Activated CD4-positive, alpha-beta T cell treated with anti-CD3 and anti-CD28 coated beads for 4 hours (primary cell): ENCODE measurements at regions not wholly inside any gene's neighbourhood (a gene's known extent, or its start where the extent isn't known, plus 50 kb on each side); places are given as distances from the start of the nearest gene placed in this dataset.

Experiments
- DNase-seq, 2 donors: peaks; one replicate each; pipeline ENCODE4 v3.0.0-alpha.2; 2020

- DNase-seq: no peak
Measured at GRCh38 chr11:104830508-104830907, 67.8 kb downstream of the CASP12 start.

GRCh38 chr11:104830080-104830479 is 68.2 kb downstream of the CASP12 start:
- no peak for DNase-seq

GRCh38 chr11:104826772-104827171 is 71.5 kb downstream of the CASP12 start:
- DNase-seq: no peak

GRCh38 chr11:104823657-104824056 is 74.6 kb downstream of the CASP12 start:
- DNase-seq: no peak

- DNase-seq: no peak
Measured at GRCh38 chr11:104820431-104820830, 77.8 kb downstream of the CASP12 start.

GRCh38 chr11:104819603-104820002 is 78.7 kb downstream of the CASP12 start:
- no peak for DNase-seq

- DNase-seq: no peak
Measured at GRCh38 chr11:104819107-104819506, 79.2 kb downstream of the CASP12 start.

- no peak for DNase-seq
Measured at GRCh38 chr11:104817973-104818372, 80.3 kb downstream of the CASP12 start.

GRCh38 chr11:104813532-104813931 is 84.7 kb downstream of the CASP12 start:
- DNase-seq: no peak

- no peak for DNase-seq
Measured at GRCh38 chr11:104812103-104812788, 86.0 kb downstream of the CASP12 start.

- DNase-seq: no peak
Measured at GRCh38 chr11:104803776-104804175, 94.5 kb downstream of the CASP12 start.

GRCh38 chr11:104799251-104799650 is 99.0 kb downstream of the CASP12 start:
- no peak for DNase-seq

- no peak for DNase-seq
Measured at GRCh38 chr11:104798789-104799188, 99.5 kb downstream of the CASP12 start.

- DNase-seq: no peak
Measured at GRCh38 chr11:104796301-104796700, 102.0 kb downstream of the CASP12 start.

- no peak for DNase-seq
Measured at GRCh38 chr11:104795501-104796213, 102.6 kb downstream of the CASP12 start.

GRCh38 chr11:104792861-104793260 is 105.4 kb downstream of the CASP12 start:
- DNase-seq: no peak

- DNase-seq: no peak
Measured at GRCh38 chr11:104791896-104792295, 106.4 kb downstream of the CASP12 start.

- no peak for DNase-seq
Measured at GRCh38 chr11:104784684-104785460, 113.4 kb downstream of the CASP12 start.

GRCh38 chr11:104783241-104783640 is 115.0 kb downstream of the CASP12 start:
- DNase-seq: no peak

- DNase-seq: no peak
Measured at GRCh38 chr11:104782377-104782754, 115.9 kb downstream of the CASP12 start.

GRCh38 chr11:104781719-104782376 is 116.4 kb downstream of the CASP12 start:
- DNase-seq: no peak

- DNase-seq: no peak
Measured at GRCh38 chr11:104781037-104781436, 117.2 kb downstream of the CASP12 start.

- no peak for DNase-seq
Measured at GRCh38 chr11:104776501-104777170, 121.6 kb downstream of the CASP12 start.
